ENCODE measurements at regions not wholly inside any gene's neighbourhood (a gene's known extent, or its start where the extent isn't known, plus 50 kb on each side); places are given as distances from the start of the nearest gene placed in this dataset.
"Not testable (repeated sequence)": the region's sequence is repeated elsewhere in the genome, so short reads cannot be mapped to it uniquely, and the experiment has no call there.

- intact Hi-C loops (cut with DNase I) = no loop called here
- H3K4me3 ChIP-seq (replicated peaks in 1 of 3) = no peak overlapping the region
- H3K27ac ChIP-seq = no peak overlapping the region
- H3K4me1 ChIP-seq = no peaks in the 10 kb centered on the region
- TF ChIP-seq POLR2A (IDR thresholded peaks at IDR 0.05) (no peak), CTCF (IDR thresholded peaks at IDR 0.05) (no peak)
- 95 to 96% methylated on average over 4 of the region's 4 CpGs for WGBS, 2 donors
- no peaks in the 10 kb centered on the region for H3K36me3 ChIP-seq
- no peaks in the 10 kb centered on the region for H3K27me3 ChIP-seq
- H3K9me3 ChIP-seq = no peaks in the 10 kb centered on the region
- no peak for DNase-seq
These were observed 119.8 kb downstream of the GJA1 start for GRCh38 chr6:121555201-121555600.

- H3K4me3 ChIP-seq (replicated peaks in 1 of 3); DNase-seq; intact Hi-C loops (cut with DNase I); H3K27me3 ChIP-seq; H3K9me3 ChIP-seq; H3K27ac ChIP-seq; H3K4me1 ChIP-seq; H3K36me3 ChIP-seq: not testable (repeated sequence)
- 94 to 100% methylated on average over 3 of the region's 3 CpGs for WGBS, 2 donors
These were observed 120.7 kb downstream of the GJA1 start for GRCh38 chr6:121556149-121556548.

- H3K4me3 ChIP-seq (replicated peaks in 1 of 3) = no peak overlapping the region
- intact Hi-C loops (cut with DNase I) = no loop called here
- H3K27me3 ChIP-seq = no peaks in the 10 kb centered on the region
- no peak overlapping the region for H3K27ac ChIP-seq
- WGBS, 2 donors = 94 to 95% methylated on average over 2 of the region's 2 CpGs
- H3K9me3 ChIP-seq = no peaks in the 10 kb centered on the region
- DNase-seq = no peak
- TF ChIP-seq POLR2A (IDR thresholded peaks at IDR 0.05) = no peak
- TF ChIP-seq CTCF (IDR thresholded peaks at IDR 0.05) = no peak
- H3K4me1 ChIP-seq = no peaks in the 10 kb centered on the region
- no peaks in the 10 kb centered on the region for H3K36me3 ChIP-seq
These were observed 121.9 kb downstream of the GJA1 start for GRCh38 chr6:121557146-121557940.

GRCh38 chr6:121559611-121560269 lies 124.3 kb downstream of the GJA1 start:
- no peak for DNase-seq
- Histone ChIP-seq H3K27ac (no peak overlapping the region), H3K4me1 (no peaks in the 10 kb centered on the region), H3K4me3 (replicated peaks in 1 of 3) (no peak overlapping the region), H3K27me3 (no peaks in the 10 kb centered on the region), H3K9me3 (no peaks in the 10 kb centered on the region), H3K36me3 (no peaks in the 10 kb centered on the region)
- intact Hi-C loops (cut with DNase I) = no loop called here
- TF ChIP-seq POLR2A (IDR thresholded peaks at IDR 0.05) = no peak
- no peak for TF ChIP-seq CTCF (IDR thresholded peaks at IDR 0.05)
- 65 to 72% methylated on average over 3 of the region's 3 CpGs for WGBS, 2 donors

GRCh38 chr6:121560476-121560875 lies 125.0 kb downstream of the GJA1 start:
- intact Hi-C loops (cut with DNase I) = no loop called here
- H3K4me3 ChIP-seq (replicated peaks in 1 of 3) = no peak overlapping the region
- no peaks in the 10 kb centered on the region for H3K36me3 ChIP-seq
- H3K27ac ChIP-seq = no peak overlapping the region
- no peak for TF ChIP-seq CTCF (IDR thresholded peaks at IDR 0.05)
- no peak for TF ChIP-seq POLR2A (IDR thresholded peaks at IDR 0.05)
- H3K9me3 ChIP-seq = no peaks in the 10 kb centered on the region
- no peaks in the 10 kb centered on the region for H3K4me1 ChIP-seq
- DNase-seq = no peak
- H3K27me3 ChIP-seq = no peaks in the 10 kb centered on the region

All from thyroid gland (tissue), 4 donors.